HG02970 (cell line): ENCODE measurements at regions not wholly inside any gene's neighbourhood (a gene's known extent, or its start where the extent isn't known, plus 50 kb on each side); places are given as distances from the start of the nearest gene placed in this dataset.

Experiments
- ATAC-seq: cut with Tn5 transposase; IDR thresholded peaks from one replicate; pipeline ENCODE4 v1.9.1; 2021; ENCODE audit warnings: mild to moderate bottlenecking, moderate library complexity, moderate number of reproducible peaks; ENCODE audit not compliant: unreplicated experiment, low FRiP score

GRCh38 chr1:73953586-73953985, 244.4 kb downstream of the LRRIQ3 start:
- ATAC-seq: no peak

- ATAC-seq: no peak
Measured at GRCh38 chr1:73953186-73953585, 244.8 kb downstream of the LRRIQ3 start.

- no peak for ATAC-seq
Measured at GRCh38 chr1:73948055-73948454, 249.9 kb downstream of the LRRIQ3 start.

GRCh38 chr1:73947009-73947408, 251.0 kb downstream of the LRRIQ3 start:
- no peak for ATAC-seq

GRCh38 chr1:73943270-73943669, 254.7 kb downstream of the LRRIQ3 start:
- no peak for ATAC-seq

DNA sequence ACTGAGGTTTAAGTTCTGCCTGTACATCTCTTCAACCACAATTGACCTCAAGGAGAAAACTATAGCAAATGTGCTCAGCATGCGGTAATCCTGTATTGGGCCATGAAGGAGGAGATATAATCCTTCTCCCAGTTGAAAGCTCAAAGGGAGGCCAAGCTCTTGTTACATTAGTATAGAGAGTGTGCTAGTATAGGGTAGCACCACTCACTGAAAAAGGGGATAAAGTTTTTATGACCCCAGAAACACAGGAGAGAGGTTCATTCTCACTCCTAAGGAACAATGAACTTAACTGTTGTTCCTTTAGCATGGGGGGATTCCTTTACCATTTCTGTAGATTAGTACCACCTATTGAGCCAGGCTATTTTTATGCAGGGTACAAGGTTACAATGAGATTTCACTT, 267.7 kb downstream of the LRRIQ3 start:
- ATAC-seq: no peak

GRCh38 chr1:73914951-73915350, 283.0 kb downstream of the LRRIQ3 start:
- ATAC-seq: no peak

DNA sequence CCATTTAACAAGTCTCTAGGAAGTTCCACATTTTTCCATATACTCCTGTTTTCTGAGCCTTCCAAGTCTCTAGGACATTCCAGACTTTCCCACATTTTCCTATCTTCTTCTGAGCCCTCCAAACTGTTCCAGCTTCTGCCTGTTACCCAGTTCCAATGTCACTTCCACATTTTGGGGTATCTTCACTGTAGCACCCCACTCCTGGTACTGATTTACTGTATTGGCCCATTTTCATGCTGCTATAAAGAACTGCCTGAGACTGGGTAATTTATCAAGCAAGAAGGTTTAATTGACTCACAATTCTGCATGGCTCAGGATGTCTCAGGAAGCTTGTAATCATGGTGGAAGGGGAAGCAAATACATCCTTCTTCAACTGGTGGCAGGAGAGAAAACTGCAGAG, 285.0 kb downstream of the LRRIQ3 start:
- ATAC-seq: no peak

DNA sequence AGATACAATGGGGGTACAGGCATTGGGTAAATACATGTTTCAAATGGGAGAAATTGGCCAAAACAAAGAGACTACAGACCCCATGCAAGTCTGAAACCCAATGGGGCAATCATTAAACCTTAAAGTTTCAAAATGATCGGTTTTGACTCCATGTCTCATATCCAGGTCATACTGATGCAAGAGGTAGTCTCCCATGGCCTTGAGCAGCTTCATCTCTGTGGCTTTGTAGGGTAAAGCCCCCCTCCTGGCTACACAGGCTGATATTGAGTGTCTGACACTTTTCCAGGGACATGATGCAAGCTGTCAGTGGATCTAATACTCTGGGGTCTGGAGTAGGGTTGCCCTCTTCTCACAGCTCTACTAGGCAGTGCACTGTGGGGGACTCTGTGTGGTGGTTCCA, 286.1 kb downstream of the LRRIQ3 start:
- ATAC-seq: no peak

GRCh38 chr1:73910466-73910865, 287.5 kb downstream of the LRRIQ3 start:
- no peak for ATAC-seq

GRCh38 chr1:73910062-73910461, 287.9 kb downstream of the LRRIQ3 start:
- no peak for ATAC-seq

- no peak for ATAC-seq
Measured at GRCh38 chr1:73909043-73909562, 288.9 kb downstream of the LRRIQ3 start.

DNA sequence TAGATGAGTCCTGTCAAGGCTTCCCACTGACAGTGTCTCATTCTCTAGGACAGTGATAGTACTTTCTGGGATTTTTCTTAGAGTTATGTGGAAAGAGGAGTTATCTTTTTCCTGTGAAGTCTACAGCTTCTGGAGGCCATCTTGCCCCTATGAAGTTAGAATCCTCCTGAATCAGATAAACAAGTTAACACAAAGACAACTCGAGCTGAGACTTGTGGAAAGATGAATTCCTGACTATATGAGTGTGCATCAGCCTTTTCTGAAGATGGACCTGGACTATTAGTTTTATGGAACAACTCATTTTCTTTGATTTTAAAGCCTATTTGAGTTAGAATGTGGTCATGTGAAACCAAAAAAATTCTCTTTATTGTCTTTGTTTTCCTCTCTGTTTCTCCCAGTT, 290.9 kb downstream of the LRRIQ3 start:
- ATAC-seq: no peak

DNA sequence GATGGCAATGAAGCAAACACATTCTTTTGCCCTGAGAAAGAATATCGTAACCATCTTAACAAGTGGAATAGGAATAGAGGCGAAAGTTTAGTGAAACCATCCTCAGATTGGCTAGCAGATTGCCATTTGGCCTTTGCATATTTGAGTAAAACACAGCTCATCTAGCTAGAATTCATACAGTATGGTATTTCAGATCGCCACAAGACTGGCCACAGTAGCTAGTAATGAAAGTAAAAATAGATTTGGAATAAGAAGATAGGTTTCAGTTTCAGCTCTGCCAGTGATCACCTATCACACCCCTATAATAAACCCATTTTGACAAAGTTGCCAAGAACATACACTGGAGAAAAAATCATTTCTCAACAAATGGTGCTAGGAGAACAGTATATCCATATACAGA, 294.9 kb downstream of the LRRIQ3 start:
- no peak for ATAC-seq

- no peak for ATAC-seq
Measured at GRCh38 chr1:73901738-73902137, 296.2 kb downstream of the LRRIQ3 start.

- no peak for ATAC-seq
Measured at GRCh38 chr1:73899311-73899710, 298.7 kb downstream of the LRRIQ3 start.

GRCh38 chr1:73898540-73898939, 299.4 kb downstream of the LRRIQ3 start:
- ATAC-seq: no peak

DNA sequence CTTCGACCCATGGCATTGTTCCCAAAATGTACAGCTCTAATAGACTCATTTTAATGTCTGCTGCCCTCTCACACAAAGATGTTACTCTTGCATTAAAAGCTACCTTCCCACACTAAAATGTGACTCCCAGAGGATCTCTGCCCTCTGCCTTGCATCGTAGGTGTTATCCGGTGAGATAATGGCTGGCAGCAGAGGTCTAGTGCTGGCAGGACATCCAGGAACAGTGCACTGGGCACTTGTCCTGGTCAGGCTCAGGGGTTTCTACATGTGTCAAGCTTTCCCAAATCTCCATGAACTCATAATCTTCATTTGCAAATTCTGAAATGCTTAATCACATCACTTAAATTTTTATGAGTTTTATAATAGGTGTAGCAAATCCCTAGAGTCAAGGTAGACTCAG, 310.6 kb downstream of the LRRIQ3 start:
- no peak for ATAC-seq

- no peak for ATAC-seq
Measured at GRCh38 chr1:73886716-73887115, 311.3 kb downstream of the LRRIQ3 start.

DNA sequence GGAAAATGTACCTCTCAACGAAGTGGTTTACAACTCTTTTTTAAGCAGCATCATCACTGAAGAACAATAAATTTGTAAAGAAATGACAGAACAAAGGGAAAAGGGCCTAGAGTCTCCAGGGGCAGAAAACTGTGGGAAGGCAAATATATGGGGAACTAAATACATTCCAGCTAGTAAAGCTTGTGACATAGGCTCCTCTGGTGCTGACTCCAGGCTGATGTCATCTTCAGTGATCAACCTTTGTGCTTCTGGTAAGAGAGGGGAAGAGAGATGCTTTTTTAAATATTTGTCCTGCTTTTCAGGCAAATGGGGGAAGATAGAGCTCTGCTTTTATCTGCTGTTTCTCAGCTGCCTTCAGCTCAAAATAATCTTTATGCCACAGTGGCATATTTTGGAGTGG, 323.2 kb downstream of the LRRIQ3 start:
- no peak for ATAC-seq

GRCh38 chr1:73868810-73869336, 329.1 kb downstream of the LRRIQ3 start:
- ATAC-seq: no peak

DNA sequence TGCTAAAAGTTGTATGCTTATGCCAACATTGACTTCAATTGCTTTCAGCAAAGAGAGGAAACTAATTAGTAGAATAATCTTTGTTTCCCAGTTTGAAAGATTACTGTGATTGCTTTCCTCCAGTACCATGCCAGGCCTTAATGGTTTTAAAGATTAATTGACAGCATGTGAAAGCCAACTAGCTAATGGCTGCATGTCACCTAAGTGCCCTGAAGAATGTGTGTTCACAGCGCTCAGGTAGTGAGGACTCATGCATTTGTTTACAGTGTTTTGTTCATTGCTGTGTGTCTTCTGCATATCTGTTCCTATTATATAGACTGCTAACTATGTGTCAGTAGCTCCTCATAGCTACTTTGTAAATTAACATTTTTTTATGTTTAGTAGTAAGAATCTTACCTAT, 335.6 kb downstream of the LRRIQ3 start:
- ATAC-seq: no peak

GRCh38 chr1:73860421-73860950, 337.5 kb downstream of the LRRIQ3 start:
- ATAC-seq: no peak
